ENCODE measurements at regions not wholly inside any gene's neighbourhood (a gene's known extent, or its start where the extent isn't known, plus 50 kb on each side); places are given as distances from the start of the nearest gene placed in this dataset.
A peak's percentile ranks its signal among the peaks of the same experiment; 100 is the strongest.

- H3K4me3 ChIP-seq (ENCODE audit: low read length), result no peak overlapping the region
- DNase-seq, result no peak
- WGBS, result 8% methylated on average over 1 of the region's 1 CpG
- no peaks in the 10 kb centered on the region for H3K9me3 ChIP-seq (ENCODE audit: control insufficient read depth, low read length)
- no peak for ATAC-seq
- peaks cover 2% of the 10 kb centered on the region for H3K4me1 ChIP-seq (ENCODE audit: control insufficient read depth, insufficient read depth, low read length)
- intact Hi-C loops (cut with DNase I), result no loop called here
- H3K27ac ChIP-seq (ENCODE audit: low read length), result no peak overlapping the region
- H3K27me3 ChIP-seq (ENCODE audit: control insufficient read depth, insufficient read depth), result no peaks in the 10 kb centered on the region
Measured at GRCh38 chr17:33602981-33603380, 309.9 kb upstream of the ASIC2 start.

- WGBS, result 42% methylated on average over 2 of the region's 2 CpGs
- H3K27ac ChIP-seq (ENCODE audit: low read length), result no peak overlapping the region
- H3K4me3 ChIP-seq (ENCODE audit: low read length), result no peak overlapping the region
- peaks cover 2% of the 10 kb centered on the region for H3K4me1 ChIP-seq (ENCODE audit: control insufficient read depth, insufficient read depth, low read length)
- H3K9me3 ChIP-seq (ENCODE audit: control insufficient read depth, low read length), result no peaks in the 10 kb centered on the region
- no peak for ATAC-seq
- intact Hi-C loops (cut with DNase I), result no loop called here
- no peak for DNase-seq
- no peaks in the 10 kb centered on the region for H3K27me3 ChIP-seq (ENCODE audit: control insufficient read depth, insufficient read depth)
Measured at GRCh38 chr17:33603789-33604188, 310.7 kb upstream of the ASIC2 start.

DNA sequence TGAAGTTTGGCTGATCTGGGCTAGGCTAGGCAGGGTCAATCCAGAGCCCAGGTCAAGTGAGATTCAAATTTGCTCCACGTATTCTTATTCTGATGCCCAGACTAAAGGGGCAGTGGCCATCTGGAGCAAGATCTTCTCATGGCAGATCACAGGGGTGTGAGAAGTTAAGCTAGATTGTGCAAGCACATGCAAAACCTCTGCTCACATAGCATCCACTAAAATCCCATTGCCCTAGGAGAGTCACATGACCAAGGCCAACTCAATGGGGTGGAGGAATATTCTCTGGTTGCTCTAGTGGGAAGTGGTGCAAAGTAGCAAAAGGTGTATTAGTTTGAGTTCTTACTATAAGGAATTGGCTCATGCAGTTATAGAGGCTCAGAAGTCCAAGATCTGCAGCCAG, 318.4 kb upstream of the ASIC2 start:
- DNase-seq (no peak), ATAC-seq (no peak)
- H3K4me3 ChIP-seq (ENCODE audit: low read length), result no peak overlapping the region
- intact Hi-C loops (cut with DNase I), result no loop called here
- H3K9me3 ChIP-seq (ENCODE audit: control insufficient read depth, low read length), result no peaks in the 10 kb centered on the region
- no peak overlapping the region for H3K27ac ChIP-seq (ENCODE audit: low read length)
- H3K27me3 ChIP-seq (ENCODE audit: control insufficient read depth, insufficient read depth), result no peaks in the 10 kb centered on the region
- H3K4me1 ChIP-seq (ENCODE audit: control insufficient read depth, insufficient read depth, low read length), result no peaks in the 10 kb centered on the region
- WGBS, result 39% methylated on average over 1 of the region's 1 CpG

DNA sequence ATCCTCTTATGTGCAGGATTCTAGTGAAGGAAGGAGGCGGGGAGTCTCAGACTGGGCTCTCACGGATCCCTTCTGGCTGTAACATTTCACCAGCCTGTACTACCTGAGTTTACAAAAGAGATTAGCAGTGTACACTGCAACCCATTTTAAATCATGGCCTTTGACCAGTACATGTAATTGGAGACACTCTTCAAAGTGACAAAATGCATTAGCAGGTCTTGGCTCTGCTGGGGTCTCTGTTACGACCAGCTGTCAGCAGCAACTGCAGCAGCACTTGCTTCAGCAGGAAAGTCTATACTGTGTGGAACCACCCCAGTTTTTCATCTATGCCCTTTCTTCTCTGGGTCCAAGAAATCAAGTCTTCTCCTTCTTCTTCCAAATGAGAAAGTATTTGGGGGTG, 322.8 kb upstream of the ASIC2 start:
- Histone ChIP-seq H3K4me3 (ENCODE audit: low read length) (no peak overlapping the region), H3K4me1 (ENCODE audit: control insufficient read depth, insufficient read depth, low read length) (no peaks in the 10 kb centered on the region), H3K27ac (ENCODE audit: low read length) (no peak overlapping the region), H3K27me3 (ENCODE audit: control insufficient read depth, insufficient read depth) (no peaks in the 10 kb centered on the region), H3K9me3 (ENCODE audit: control insufficient read depth, low read length) (no peaks in the 10 kb centered on the region)
- ATAC-seq (no peak), DNase-seq (no peak)
- 45% methylated on average over 3 of the region's 3 CpGs for WGBS
- intact Hi-C loops (cut with DNase I), result no loop called here

DNA sequence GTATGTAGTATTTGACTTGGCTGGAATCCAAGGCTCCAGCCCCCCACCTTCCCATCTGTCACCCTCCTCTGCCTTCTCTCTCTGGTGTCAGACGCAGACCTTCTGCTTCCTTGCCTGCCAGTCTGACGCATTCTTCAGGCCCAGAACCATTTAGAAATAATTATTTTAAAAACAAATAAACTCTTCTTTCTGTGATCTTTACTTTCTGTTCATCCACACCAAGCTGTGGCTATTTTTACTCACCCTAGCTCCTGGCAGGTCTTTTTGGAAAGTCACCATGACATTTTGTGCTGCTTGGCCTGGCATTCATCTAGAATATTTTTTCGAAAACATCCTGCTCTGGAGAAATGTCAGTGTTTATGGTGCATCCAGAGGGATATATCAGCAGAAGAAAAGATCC, 330.7 kb upstream of the ASIC2 start:
- intact Hi-C loops (cut with DNase I), result no loop called here
- Histone ChIP-seq H3K4me3 (ENCODE audit: low read length) (no peak overlapping the region), H3K9me3 (ENCODE audit: control insufficient read depth, low read length) (no peaks in the 10 kb centered on the region), H3K27me3 (ENCODE audit: control insufficient read depth, insufficient read depth) (no peaks in the 10 kb centered on the region), H3K4me1 (ENCODE audit: control insufficient read depth, insufficient read depth, low read length) (peaks cover 4% of the 10 kb centered on the region), H3K27ac (ENCODE audit: low read length) (no peak overlapping the region)
- WGBS, result 50% methylated on average over 3 of the region's 3 CpGs
- DNase-seq, result no peak
- no peak for ATAC-seq

DNA sequence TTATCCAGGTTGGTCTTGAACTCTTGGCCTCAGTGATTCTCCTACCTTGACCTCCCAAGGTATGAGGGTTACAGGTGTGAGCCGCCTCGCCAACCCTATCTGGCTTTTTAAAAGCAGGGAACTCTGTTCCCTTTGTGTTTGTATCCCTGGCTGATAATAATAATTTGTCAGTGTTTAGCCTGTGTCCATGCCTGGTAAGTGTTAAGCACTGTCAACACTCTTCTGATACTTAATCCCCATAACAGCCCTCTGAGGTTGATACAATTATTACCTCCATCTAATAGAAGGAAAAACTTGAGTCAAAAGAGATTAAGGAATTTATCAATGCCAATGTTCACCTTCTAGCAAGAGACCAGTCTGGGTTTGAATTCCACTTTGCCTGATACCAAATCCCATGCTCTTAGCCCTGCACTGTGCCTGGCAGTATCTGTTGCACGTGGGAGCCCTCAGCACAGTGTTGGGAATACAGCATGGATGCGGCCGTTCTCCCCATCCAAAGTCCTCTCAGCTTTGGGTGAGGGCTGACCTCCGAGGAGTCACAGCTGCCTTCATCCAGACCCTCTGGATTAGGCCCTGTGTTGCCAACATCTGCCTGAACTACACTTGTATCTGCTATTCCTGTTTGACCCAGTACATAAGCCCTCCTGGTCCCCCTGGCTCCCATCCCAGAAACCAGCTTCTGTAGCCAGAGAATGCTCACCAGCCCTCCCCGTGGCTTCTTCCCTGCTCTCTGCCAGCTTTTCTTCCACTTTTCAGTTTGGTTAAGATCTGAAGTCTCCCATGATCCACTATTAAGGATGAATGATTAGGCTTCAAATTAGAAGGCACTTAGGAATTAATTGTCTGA, 335.6 kb upstream of the ASIC2 start:
- Histone ChIP-seq H3K4me1 (ENCODE audit: control insufficient read depth, insufficient read depth, low read length) (peaks cover 4% of the 10 kb centered on the region), H3K27me3 (ENCODE audit: control insufficient read depth, insufficient read depth) (no peaks in the 10 kb centered on the region), H3K27ac (ENCODE audit: low read length) (no peak overlapping the region), H3K4me3 (ENCODE audit: low read length) (no peak overlapping the region), H3K9me3 (ENCODE audit: control insufficient read depth, low read length) (peaks cover 2% of the 10 kb centered on the region)
- intact Hi-C loops (cut with DNase I), result no loop called here
- peak in 1 of 3 donors; percentile 56 for DNase-seq
- WGBS, result 54% methylated on average over 7 of the region's 7 CpGs
- peak in 1 of 2 donors; percentile 21 for ATAC-seq

DNA sequence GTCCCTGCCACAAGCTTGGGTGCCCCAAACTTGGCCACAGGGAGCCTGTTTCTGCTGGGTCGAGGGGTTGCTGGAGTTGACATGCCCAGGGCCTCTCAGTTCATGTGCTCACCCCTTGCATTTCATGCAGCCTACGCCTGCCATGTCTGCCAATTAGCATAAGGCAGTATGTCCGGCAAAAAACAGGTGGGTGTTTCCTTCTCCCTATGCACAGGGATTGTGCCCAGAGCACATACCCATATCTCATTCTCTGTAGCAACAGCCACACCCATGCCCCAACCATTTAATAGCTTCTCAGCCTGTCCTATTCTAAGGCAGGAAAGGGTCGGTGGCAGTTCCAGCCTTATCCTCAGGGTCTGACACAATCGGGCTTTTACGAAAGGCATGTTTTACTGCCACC, 340.4 kb upstream of the ASIC2 start:
- H3K4me3 ChIP-seq (ENCODE audit: low read length), result no peak overlapping the region
- no peaks in the 10 kb centered on the region for H3K27me3 ChIP-seq (ENCODE audit: control insufficient read depth, insufficient read depth)
- intact Hi-C loops (cut with DNase I), result no loop called here
- 74% methylated on average over 6 of the region's 6 CpGs for WGBS
- no peak for DNase-seq
- H3K9me3 ChIP-seq (ENCODE audit: control insufficient read depth, low read length), result peaks cover 2% of the 10 kb centered on the region
- H3K27ac ChIP-seq (ENCODE audit: low read length), result no peak overlapping the region
- no peaks in the 10 kb centered on the region for H3K4me1 ChIP-seq (ENCODE audit: control insufficient read depth, insufficient read depth, low read length)
- no peak for ATAC-seq

DNA sequence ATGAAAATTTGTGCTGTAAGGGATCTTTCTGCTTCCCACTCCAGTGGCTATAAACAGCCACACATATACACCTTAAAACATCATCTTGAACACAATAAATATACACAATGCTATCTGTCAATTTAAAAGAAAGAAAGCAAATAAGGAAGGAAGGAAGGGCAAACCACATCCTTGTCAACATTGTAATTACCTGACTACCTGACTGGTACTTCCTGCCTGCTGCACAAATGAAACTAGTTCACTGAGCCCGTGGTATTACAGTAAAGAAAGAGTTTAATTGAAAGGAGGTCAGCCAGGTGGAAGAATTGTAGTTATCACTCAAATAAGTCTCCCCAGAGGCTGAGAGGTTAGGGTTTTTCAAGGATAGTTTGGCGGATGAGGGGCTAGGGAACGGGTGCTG, 344.4 kb upstream of the ASIC2 start:
- Histone ChIP-seq H3K4me1 (ENCODE audit: control insufficient read depth, insufficient read depth, low read length) (no peaks in the 10 kb centered on the region), H3K9me3 (ENCODE audit: control insufficient read depth, low read length) (no peaks in the 10 kb centered on the region), H3K27me3 (ENCODE audit: control insufficient read depth, insufficient read depth) (no peaks in the 10 kb centered on the region), H3K4me3 (ENCODE audit: low read length) (no peak overlapping the region), H3K27ac (ENCODE audit: low read length) (no peak overlapping the region)
- no peak for ATAC-seq
- 73% methylated on average over 3 of the region's 3 CpGs for WGBS
- intact Hi-C loops (cut with DNase I), result no loop called here
- DNase-seq, result no peak

DNA sequence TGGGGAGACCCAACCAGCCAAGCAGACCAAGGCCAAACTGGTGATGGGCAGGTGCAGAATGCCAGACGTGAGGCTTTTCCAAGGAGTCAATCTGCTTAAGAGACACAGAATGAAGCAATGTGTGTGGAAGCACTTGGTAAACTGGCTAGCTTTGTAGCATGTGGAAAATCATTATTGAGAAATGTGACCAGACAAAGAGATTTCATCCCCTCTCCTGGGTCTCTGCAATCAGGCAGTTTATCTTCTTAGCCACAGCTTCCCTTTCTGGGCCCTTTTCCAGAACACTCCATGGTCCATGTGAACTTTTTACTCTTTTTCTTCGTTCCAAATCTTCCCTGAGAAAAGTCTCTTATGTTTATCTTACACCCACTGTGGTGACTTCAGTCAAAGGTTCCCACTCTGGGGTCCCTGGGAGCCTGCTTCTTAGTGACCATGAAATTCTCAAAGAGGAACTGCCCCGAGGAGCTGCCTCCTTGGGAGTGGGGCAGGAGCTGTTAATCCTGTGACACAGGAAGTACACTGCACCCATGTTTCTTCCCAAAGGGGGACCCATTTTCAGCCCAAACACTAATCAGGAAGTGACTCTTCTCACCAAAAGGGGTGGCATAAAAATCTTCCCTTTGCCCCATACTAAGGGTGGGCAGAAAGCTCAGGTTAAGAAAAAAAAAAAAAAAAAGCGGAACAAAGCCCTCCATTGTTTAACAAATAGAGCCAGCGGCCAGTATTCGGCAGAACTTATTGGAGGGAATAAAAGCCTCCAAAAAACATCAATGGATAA, 346.2 kb upstream of the ASIC2 start:
- Histone ChIP-seq H3K27ac (ENCODE audit: low read length) (no peak overlapping the region), H3K4me3 (ENCODE audit: low read length) (no peak overlapping the region), H3K27me3 (ENCODE audit: control insufficient read depth, insufficient read depth) (no peaks in the 10 kb centered on the region), H3K4me1 (ENCODE audit: control insufficient read depth, insufficient read depth, low read length) (no peaks in the 10 kb centered on the region), H3K9me3 (ENCODE audit: control insufficient read depth, low read length) (no peaks in the 10 kb centered on the region)
- ATAC-seq, result no peak
- DNase-seq, result no peak
- intact Hi-C loops (cut with DNase I), result no loop called here
- WGBS, result 43% methylated on average over 6 of the region's 6 CpGs

DNA sequence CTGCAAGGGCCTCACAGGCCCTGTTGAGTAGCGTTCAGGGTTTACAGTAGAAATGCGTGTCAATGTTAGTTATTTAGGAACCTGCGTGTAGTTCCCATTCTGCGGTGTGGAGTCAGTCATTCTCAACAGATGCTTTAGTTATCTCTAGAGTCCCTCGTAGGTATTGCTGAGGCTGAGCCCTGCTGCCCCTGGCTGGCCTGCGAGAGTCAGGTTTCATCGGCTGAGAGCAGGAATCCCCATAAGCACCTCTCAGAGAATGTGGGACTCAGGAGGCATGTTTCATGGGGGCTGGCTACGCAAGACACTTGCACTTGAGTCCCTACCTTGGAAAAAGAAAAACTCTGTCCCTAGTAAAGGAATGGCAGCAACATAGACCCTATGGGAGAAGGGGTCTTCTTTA, 347.5 kb upstream of the ASIC2 start:
- no peak for ATAC-seq
- Histone ChIP-seq H3K4me3 (ENCODE audit: low read length) (no peak overlapping the region), H3K9me3 (ENCODE audit: control insufficient read depth, low read length) (no peaks in the 10 kb centered on the region), H3K27ac (ENCODE audit: low read length) (no peak overlapping the region), H3K4me1 (ENCODE audit: control insufficient read depth, insufficient read depth, low read length) (no peaks in the 10 kb centered on the region), H3K27me3 (ENCODE audit: control insufficient read depth, insufficient read depth) (no peaks in the 10 kb centered on the region)
- DNase-seq, result no peak
- WGBS, result 62% methylated on average over 8 of the region's 8 CpGs
- intact Hi-C loops (cut with DNase I), result no loop called here

GRCh38 chr17:33642002-33642401, 348.9 kb upstream of the ASIC2 start:
- Histone ChIP-seq H3K4me1 (ENCODE audit: control insufficient read depth, insufficient read depth, low read length) (no peaks in the 10 kb centered on the region), H3K9me3 (ENCODE audit: control insufficient read depth, low read length) (no peaks in the 10 kb centered on the region), H3K27ac (ENCODE audit: low read length) (no peak overlapping the region), H3K27me3 (ENCODE audit: control insufficient read depth, insufficient read depth) (no peaks in the 10 kb centered on the region), H3K4me3 (ENCODE audit: low read length) (no peak overlapping the region)
- 38% methylated on average over 1 of the region's 1 CpG for WGBS
- intact Hi-C loops (cut with DNase I), result no loop called here
- no peak for DNase-seq
- no peak for ATAC-seq
